Activated T-cell treated with anti-CD3 and anti-CD28 coated beads for 4 hours (primary cell): ENCODE measurements at regions not wholly inside any gene's neighbourhood (a gene's known extent, or its start where the extent isn't known, plus 50 kb on each side); places are given as distances from the start of the nearest gene placed in this dataset.

Source experiments
- DNase-seq: peaks from one replicate; pipeline ENCODE4 v3.0.0-alpha.2; 2020

DNA sequence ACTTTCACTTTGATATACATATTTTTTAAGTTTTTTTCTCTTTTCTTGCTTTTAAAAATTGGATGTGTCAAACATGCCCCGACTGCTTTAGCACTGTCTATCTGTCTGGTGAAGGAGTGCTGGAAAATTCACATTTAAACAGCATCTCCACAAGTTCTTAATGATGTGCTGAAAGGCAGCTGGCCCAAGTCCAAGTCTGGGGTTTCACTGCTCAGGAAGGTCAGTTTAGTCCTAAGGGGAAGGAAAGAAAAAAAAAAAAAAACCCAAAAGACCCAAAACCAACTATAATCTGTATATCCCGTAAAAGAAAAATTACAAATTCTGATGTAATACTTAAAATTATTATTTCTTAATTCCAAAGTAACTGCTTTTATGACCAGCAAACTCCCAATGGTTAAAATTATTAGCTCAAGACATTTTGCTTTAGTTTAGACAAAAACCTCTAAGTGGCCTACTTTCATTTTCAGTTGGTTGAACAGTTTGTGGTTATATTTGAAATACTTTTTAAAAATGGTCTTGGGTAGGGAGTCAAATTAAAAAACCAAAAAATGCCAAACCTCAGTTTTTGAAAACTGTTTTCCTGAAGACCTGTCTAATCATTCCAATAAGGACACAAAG is 79.5 kb upstream of the PREP start:
- no peak for DNase-seq

DNA sequence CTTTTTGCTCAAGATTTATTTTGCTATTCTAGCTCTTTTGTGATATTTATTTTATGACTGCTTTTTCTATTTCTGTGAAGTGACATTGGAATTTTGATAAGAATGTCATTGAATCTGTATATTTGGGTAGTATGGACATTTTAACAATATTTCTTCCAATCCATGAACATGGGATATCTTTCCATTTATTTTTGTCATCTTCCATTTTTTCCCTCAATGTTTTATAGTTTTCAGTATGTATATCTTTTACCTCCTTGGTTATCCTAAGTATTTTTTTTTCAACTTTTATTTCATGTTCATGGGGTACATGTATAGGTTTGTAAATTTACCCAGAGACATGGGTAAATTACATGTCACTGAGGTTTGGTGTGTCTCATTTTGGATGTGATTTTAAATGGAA is 74.1 kb upstream of the PREP start:
- no peak for DNase-seq

DNA sequence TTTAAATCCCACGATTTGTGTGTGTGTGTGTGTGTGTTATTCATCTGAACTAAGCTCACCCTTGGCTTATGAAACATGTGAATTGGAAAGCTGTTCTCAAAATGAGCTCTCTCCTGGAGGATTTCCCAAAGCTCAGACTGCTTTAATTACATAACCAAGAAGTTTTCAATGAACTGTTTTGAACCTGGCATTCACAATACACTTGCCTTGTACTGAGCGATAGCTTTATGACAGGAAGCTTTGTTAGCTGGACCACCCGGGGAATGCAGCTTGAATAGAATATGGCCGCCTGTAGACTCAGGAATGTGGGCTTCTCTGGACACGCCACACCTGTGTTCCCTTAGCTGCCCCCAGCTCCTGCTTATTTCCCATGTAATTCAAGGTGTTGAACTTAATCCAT is 71.4 kb upstream of the PREP start:
- no peak for DNase-seq

DNA sequence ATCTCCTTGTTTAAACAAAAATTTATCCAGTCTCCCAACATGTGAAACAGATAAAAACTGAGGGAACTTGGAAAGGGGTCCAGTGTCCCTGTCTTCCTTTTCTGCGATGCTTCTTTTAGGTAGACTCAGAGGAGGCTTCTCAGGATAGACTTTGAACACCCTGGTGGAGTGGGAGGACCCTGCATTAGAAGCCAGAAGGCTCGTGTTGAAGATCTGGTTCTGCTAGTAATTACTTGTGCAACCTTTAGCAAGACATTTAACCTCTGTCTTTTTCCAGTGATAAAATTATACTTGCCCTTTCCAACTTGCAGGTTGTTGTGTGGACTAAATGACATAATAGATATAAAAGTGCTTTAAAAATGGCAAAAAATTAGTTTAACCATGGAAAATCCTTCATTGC is 67.1 kb upstream of the PREP start:
- DNase-seq: no peak

DNA sequence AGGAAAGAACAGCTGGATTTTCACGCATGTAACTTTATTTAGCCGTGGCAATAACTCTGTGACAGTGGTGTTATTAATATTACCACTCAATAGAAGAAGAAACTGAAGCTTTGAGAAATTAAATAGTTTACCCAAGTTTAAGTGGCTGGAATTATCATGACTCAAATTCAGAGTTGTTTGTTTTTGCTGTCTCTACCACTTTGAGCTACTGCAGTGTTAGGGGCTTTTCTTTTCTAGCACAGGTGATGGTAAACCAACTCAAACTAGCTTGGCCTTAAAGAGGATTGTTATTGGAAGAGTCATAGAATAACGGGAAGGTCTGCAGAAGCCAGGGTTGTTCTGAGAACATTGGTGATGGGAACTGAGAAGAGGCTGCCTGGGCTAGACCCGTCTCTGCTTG is 66.0 kb upstream of the PREP start:
- DNase-seq: no peak

DNA sequence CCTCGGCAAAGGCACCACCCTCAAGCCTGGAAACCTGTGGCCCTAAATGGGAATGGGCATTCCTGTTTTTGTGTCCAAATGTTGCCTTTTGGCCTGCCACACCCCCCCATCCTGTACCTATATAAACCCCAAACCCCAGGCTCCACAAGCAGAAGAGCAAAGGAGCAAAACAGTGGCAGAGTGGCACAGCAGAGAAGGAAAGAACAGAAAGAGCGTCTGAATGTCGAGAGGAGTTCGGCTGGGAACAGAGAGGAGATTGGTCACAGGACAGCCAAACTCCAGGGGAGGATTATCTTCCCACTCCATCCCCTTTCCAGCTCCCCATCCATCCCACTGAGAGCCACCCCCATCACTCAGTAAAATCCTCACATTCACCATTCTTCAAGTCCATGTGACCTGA is 58.0 kb upstream of the PREP start:
- DNase-seq: no peak

DNA sequence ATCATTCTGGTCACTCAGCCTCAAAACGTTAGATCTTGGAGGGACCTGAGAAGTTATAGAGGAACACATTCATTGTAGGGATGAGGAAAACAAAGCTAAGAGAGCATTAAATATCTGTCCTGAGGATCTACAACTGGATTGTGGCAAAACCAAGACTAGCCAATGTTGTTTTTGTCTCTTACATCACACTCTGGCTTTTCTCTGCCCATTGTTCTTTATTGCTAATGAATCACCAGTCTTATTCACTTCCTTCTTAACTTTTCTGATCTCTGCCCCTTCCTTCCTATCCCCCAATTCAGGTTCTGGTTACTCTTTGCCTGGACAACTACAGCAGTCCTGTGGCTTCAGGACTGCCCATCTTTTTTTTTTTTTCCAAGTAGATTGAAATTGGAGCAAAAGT is 57.0 kb upstream of the PREP start:
- DNase-seq: no peak

DNA sequence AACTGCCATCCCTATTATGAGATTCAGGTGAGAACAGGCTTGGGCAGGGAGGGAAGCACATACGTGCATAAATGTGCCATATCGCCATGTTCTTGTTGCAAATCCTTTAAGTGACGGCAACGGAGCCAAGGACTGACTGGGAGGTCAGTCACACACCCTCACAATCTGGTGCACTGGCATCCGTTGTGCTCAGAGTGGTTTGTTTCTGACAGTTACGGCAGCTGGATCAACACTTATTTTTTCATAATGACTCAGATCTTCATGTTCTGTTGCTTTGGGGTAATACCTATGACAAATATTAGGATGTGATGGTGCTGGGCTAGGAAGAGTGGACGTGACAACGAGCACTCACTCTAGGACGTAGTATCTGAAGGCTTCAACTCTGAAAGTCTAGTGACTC is 56.2 kb upstream of the PREP start:
- DNase-seq: no peak

DNA sequence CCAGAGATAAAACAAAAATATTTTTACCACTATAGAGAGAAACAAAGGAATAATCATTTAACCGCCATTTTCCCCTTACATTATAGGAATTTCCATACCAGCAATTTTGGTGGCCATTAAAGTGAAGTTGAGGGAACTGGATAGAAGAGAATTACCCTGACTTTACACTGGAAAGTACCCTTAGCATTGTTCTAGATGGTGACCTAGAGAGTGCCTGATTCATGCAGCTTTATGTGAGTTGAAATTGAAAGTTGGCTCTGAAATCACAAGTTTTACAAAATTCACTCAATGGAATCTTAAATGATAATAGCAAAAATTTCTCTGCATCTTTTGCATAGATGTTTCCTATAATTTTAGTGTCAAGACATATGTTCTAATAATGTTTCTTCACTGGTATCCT is 55.7 kb upstream of the PREP start:
- no peak for DNase-seq

DNA sequence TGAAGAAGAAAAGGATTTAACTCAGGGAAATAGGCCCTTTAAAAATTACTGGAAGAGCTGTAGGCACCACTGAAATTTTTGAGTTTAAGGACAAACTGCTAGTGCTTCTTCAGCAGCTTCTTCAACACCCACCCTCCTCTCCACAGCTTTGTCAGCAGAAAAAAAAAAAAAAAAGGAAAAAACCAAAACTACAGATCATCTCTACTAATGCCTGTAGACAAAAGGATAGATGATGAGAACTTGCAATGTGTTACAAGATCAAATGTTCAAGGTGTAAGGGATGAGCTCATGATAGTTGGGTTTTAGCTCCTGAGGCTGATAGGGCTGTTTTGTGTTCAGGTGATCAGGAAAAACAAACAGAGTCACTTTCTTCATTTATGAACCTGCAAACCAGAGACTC is 55.2 kb upstream of the PREP start:
- DNase-seq: no peak

DNA sequence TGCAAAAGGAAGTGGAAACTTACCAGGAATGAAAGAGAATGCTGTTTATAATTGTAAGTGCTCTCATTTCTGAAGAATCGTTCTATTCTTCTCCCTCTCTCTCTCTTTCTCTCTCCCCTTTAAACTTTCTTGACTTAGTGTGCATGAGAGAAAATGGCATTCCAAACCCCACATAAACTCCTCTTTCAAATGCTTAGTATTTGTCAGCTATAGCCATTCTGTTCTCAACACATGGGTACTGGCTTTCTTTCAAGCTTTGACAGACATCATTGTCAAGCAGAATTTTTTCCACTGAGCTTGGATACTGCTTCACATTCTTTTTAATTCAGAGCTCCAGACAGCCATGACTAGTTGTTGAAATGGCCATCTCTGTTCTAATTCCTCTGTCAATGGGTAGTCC is 51.1 kb upstream of the PREP start:
- no peak for DNase-seq

DNA sequence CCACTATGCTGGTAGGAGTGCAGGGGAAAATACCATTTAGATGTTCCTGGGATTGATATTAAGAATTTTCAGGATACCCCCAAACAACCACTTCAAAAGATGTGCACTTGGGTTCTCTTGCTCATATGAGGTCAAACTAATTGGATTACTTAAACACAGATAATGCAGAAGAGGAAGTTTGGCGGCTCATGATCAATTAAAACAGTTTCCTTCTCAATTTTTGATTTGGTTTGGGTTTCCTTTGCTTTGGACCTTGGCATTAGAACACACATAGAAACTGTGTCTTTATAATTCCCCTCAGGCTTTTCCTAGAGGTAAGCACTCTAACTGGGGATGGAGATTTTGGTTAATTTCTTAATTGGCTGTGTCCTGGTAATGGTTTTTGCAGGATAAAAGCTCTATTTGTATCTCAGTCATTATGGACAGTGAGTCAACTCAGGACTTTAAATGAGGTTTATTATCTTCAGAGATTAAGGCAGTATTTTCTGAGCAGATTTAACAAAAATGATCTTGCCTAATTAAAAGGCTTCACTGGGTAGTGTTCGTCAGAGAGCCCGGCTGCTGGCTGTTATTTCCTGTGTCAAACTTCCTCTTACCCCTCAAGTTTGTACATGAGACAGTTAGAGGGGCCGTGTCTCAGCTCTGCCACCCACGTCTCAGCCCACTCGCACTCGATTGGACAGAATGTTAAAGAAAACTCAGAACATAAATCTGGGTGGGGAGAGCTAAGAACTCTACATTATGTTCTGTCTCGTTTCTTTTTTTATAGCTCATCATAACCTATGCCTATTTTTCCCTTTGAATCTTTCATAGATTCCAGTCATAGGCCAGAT is 50.3 kb upstream of the PREP start:
- DNase-seq: peak; percentile 11
